ENCODE measurements at regions not wholly inside any gene's neighbourhood (a gene's known extent, or its start where the extent isn't known, plus 50 kb on each side); places are given as distances from the start of the nearest gene placed in this dataset.
"Not testable (repeated sequence)": the region's sequence is repeated elsewhere in the genome, so short reads cannot be mapped to it uniquely, and the experiment has no call there.

- DNase-seq (ENCODE audit: low read depth), result no peak
Observed at GRCh38 chr12:127787544-127787943, 479.4 kb upstream of the TMEM132C start.

DNA sequence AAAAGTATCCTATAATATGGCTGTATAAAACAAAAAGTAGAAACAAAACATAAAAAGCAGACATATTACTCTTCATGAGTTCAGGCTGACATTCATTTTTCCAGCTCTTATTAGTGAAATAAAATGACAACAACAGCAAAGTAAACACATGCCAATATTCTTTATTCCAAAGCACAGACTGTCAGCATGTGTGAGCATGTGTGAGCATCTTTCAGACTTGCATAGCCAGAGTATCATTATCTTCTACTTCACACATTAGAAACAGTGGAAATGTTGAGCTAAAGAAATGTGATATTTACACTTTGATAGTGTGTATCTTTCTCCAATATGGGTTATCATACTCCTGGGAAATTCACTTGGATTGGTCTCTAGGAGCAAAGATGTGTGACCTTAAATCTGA lies 476.6 kb upstream of the TMEM132C start:
- no peak for DNase-seq (ENCODE audit: low read depth)

GRCh38 chr12:127791217-127791616 lies 475.8 kb upstream of the TMEM132C start:
- DNase-seq (ENCODE audit: low read depth), result no peak

- DNase-seq (ENCODE audit: low read depth), result no peak
Observed at GRCh38 chr12:127797918-127798317, 469.1 kb upstream of the TMEM132C start.

- no peak for DNase-seq (ENCODE audit: low read depth)
Observed at GRCh38 chr12:127802271-127802670, 464.7 kb upstream of the TMEM132C start.

GRCh38 chr12:127803545-127803944 lies 463.4 kb upstream of the TMEM132C start:
- no peak for DNase-seq (ENCODE audit: low read depth)

DNA sequence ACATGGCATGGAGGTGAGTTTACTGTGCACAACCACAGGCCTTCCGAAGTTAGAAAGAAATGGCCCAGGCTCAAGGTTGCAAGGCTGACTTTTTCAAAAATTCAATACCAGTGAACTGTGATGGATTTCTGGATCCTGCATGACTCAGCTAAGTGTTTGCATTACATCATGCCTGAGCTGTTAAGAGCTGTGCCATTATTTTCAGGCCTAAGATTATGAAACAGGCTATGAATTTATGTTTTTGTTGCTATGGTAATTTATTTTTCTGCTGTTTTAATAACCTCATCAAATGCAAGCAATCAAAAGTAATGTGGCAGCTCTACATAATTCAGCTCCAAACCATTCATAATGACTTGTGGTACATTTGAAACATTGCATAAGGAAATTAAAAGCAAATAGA lies 457.7 kb upstream of the TMEM132C start:
- DNase-seq (ENCODE audit: low read depth), result peak; percentile 61

GRCh38 chr12:127810041-127810440 lies 456.9 kb upstream of the TMEM132C start:
- peak; percentile 94 for DNase-seq (ENCODE audit: low read depth)

GRCh38 chr12:127810459-127810858 lies 456.5 kb upstream of the TMEM132C start:
- not testable (repeated sequence) for DNase-seq (ENCODE audit: low read depth)

DNA sequence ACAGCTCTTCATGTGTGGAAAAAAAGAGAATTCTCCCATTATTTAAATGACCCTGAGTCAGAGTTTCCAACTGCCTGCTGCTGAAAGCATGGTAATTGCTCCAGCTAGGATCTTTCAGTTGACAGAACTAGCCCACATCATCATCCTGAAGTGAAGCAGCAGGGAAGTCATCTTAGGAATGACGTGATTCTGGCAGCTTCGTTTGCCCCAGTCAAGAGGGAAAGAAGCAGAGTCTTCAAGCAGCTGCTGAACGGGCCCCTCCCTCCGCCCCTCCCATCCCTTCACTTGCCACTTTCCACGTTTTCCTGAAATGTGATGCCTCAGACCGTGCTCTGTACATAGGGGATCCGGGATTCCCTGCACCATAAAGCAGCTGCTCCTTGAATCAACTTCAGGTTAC lies 455.0 kb upstream of the TMEM132C start:
- DNase-seq (ENCODE audit: low read depth), result no peak

GRCh38 chr12:127813147-127813546 lies 453.8 kb upstream of the TMEM132C start:
- no peak for DNase-seq (ENCODE audit: low read depth)

DNA sequence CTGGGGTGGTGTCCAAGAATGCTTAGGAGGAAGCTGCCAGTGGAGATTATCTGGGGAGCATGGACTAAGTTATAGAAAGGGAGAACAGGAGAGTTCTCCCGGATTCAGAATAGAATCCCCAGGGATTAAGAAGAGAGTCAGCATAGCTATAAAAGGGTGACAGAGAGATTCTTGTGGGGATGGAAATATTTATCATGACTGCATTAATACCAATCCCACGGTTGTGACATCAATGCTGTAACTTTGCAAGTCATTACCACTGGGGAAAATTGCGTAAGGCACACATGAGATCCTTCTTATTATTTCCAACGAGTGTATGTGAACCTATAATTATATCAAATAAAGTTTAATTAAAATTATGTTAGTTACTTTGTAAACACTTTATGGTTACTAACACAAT lies 447.9 kb upstream of the TMEM132C start:
- no peak for DNase-seq (ENCODE audit: low read depth)

GRCh38 chr12:127820271-127820670 lies 446.7 kb upstream of the TMEM132C start:
- no peak for DNase-seq (ENCODE audit: low read depth)

GRCh38 chr12:127820846-127821245 lies 446.1 kb upstream of the TMEM132C start:
- no peak for DNase-seq (ENCODE audit: low read depth)

GRCh38 chr12:127822809-127823411 lies 444.1 kb upstream of the TMEM132C start:
- no peak for DNase-seq (ENCODE audit: low read depth)

DNA sequence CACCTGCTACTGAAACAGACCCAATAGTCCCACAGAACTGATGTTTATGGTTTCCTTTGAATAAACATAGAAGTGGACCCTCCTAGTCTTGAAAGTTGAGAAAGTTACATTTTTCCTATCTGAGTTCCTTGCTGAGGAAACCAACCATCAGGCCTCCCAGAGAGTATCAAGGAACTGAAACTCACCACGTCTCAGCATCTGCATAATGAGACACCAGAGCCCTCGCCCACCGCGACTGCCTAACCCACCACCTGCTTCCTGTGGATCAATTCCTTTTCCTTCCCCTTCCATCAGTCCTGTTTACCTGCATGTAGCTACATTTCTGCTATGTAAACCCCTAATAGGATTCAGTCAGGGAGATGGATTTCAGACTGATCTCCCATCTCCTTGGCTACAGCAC lies 443.2 kb upstream of the TMEM132C start:
- no peak for DNase-seq (ENCODE audit: low read depth)

GRCh38 chr12:127829281-127830064 lies 437.5 kb upstream of the TMEM132C start:
- no peak for DNase-seq (ENCODE audit: low read depth)

DNA sequence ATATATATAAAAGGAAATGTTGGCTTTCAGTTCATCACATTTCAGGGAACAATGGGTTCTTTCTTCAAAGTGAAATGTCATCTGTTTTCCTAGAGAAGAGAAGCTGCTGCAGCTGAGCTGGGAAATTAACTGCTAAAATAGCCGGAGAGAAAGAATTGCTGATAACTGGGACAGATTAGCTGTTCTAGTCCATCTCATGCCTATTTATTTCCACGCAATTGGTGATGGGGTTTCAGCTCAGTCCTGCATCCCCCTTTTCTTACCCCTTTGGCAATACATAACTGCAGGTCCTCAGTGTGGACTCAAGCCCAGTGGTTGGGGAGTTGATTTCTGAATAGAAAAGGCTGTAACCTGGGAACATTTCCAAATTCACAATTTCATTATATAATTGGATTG lies 436.9 kb upstream of the TMEM132C start:
- DNase-seq (ENCODE audit: low read depth), result no peak

DNA sequence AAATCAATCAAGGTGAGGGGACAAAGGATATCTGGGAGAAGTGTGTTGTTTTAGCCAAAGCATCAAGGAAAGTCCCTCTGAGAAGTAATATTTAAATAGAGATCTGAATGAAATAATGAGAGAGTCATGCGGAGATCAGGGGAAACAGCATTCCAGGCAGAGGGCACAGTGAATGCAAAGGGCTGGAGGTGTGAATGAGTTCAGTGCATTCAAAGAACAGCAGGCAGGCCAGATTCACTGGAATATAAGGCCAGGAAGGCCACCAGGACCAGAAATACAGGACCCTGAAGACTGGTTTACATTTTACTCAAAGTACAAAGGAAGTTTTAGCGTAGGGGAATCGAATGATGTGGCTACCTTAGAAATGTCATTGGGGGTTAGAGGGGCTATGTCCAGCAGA lies 436.2 kb upstream of the TMEM132C start:
- DNase-seq (ENCODE audit: low read depth), result no peak

- no peak for DNase-seq (ENCODE audit: low read depth)
Observed at GRCh38 chr12:127832172-127832571, 434.8 kb upstream of the TMEM132C start.

DNA sequence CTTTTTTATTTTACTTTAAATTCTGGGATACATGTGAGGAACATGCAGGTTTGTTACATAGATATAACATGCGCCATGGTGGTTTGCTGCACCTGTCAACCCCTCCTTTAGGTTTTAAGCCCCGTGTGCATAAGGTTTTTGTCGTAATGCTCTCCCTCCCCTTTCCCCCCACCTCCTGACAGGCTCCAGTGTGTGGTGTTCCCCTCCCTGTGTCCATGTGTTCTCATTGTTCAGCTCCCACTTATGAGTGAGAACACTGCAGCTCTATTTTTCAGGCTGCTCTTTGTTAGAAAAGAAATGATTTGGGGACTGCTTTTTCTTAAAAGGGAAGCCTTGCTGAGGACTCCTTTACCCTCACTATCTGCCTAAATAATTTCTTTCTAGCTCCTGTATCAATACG lies 430.2 kb upstream of the TMEM132C start:
- DNase-seq (ENCODE audit: low read depth), result not testable (repeated sequence)

- no peak for DNase-seq (ENCODE audit: low read depth)
Observed at GRCh38 chr12:127857661-127858060, 409.3 kb upstream of the TMEM132C start.

- no peak for DNase-seq (ENCODE audit: low read depth)
Observed at GRCh38 chr12:127860536-127860935, 406.4 kb upstream of the TMEM132C start.

- DNase-seq (ENCODE audit: low read depth), result no peak
Observed at GRCh38 chr12:127861406-127861805, 405.6 kb upstream of the TMEM132C start.
